ENCODE measurements at regions not wholly inside any gene's neighbourhood (a gene's known extent, or its start where the extent isn't known, plus 50 kb on each side); places are given as distances from the start of the nearest gene placed in this dataset.
"Not testable (repeated sequence)": the region's sequence is repeated elsewhere in the genome, so short reads cannot be mapped to it uniquely, and the experiment has no call there.

- peak in 2 of 42 donors; percentile 8 to 27 for DNase-seq
- intact Hi-C loops (cut with DNase I): not testable (repeated sequence)
These were observed 54.2 kb downstream of the DBET start for GRCh38 chr4:190118519-190118918.

GRCh38 chr4:190119474-190119873 is 54.1 kb upstream of the DUX4 start:
- intact Hi-C loops (cut with DNase I); DNase-seq: not testable (repeated sequence)

GRCh38 chr4:190120111-190120514 is 53.5 kb upstream of the DUX4 start:
- intact Hi-C loops (cut with DNase I): not testable (repeated sequence)
- DNase-seq: peak in 1 of 42 donors; percentile 10

GRCh38 chr4:190120537-190121001 is 53.0 kb upstream of the DUX4 start:
- intact Hi-C loops (cut with DNase I): not testable (repeated sequence)

GRCh38 chr4:190121076-190121671 is 52.4 kb upstream of the DUX4 start:
- DNase-seq; intact Hi-C loops (cut with DNase I): not testable (repeated sequence)

More at GRCh38 chr4:190120537-190121001, 53.0 kb upstream of the DUX4 start:
- peak in 3 of 42 donors; percentile 2 to 11 (median 4) for DNase-seq

GRCh38 chr4:190121759-190122158 is 51.8 kb upstream of the DUX4 start:
- peak in 2 of 42 donors; percentile 7 to 18 for DNase-seq
- intact Hi-C loops (cut with DNase I): no loop called here

GRCh38 chr4:190122161-190123142 is 51.1 kb upstream of the DUX4 start:
- intact Hi-C loops (cut with DNase I): not testable (repeated sequence)
- DNase-seq: peak in 9 of 42 donors; percentile 3 to 46 (median 28)

Measured in head of caudate nucleus (tissue), 42 donors.